HFFc6 (cell line): ENCODE measurements at regions not wholly inside any gene's neighbourhood (a gene's known extent, or its start where the extent isn't known, plus 50 kb on each side); places are given as distances from the start of the nearest gene placed in this dataset.
A peak's percentile ranks its signal among the peaks of the same experiment; 100 is the strongest.

Experiments
- DNase-seq: peaks from one replicate; pipeline ENCODE4 v3.0.0-alpha.2; 2018
- H3K27ac Mint-ChIP-seq: 2 replicates; pipeline ENCODE4 v1.8.0; 2020; ENCODE audit warnings: mild to moderate bottlenecking, mixed read lengths
- H3K27me3 Mint-ChIP-seq: 2 replicates; pipeline ENCODE4 v1.8.0; 2021; ENCODE audit warnings: mild to moderate bottlenecking, moderate library complexity, mixed read lengths; ENCODE audit not compliant: insufficient read depth
- H3K36me3 Mint-ChIP-seq: 2 replicates; pipeline ENCODE4 v1.8.0; 2021; ENCODE audit warnings: low read depth, mixed read lengths
- H3K4me1 Mint-ChIP-seq: 2 replicates; pipeline ENCODE4 v1.8.0; 2020; ENCODE audit warnings: low read depth, mixed read lengths
- H3K4me3 Mint-ChIP-seq: 2 replicates; pipeline ENCODE4 v1.8.0; 2020; ENCODE audit warnings: mild to moderate bottlenecking, moderate library complexity, mixed read lengths
- H3K9me3 Mint-ChIP-seq: 2 replicates; pipeline ENCODE4 v1.8.0; 2020; ENCODE audit warnings: mild to moderate bottlenecking, mixed read lengths
- TF ChIP-seq, protein P1 (sequence below): fragments of 200-600 bp; sonication (generic); IDR thresholded peaks from 2 replicates; pipeline ENCODE4 v1.5.0; 2021; ENCODE audit warnings: antibody characterized with exemption, mild to moderate bottlenecking

DNA sequence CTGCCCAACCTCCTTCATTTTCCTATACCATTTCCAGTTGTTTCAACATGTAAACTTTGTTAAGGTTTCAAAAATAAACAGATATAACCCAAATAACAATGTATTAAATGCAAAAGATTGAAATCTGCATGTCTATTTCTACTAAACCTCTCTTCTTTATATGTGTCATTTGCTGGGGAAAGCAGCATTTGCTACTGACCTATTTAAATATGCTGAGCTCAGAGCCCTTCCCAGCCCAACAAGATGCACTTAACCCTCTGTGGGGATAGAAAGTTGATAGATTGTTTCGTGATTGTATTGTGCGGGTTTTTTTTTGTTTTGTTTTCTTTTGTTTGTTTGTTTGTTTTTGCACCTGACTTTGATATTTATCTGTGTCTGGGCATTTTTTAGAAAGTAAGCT, 139.5 kb downstream of the UCHL1 start:
- no peak for DNase-seq
- TF ChIP-seq, protein P1, sequence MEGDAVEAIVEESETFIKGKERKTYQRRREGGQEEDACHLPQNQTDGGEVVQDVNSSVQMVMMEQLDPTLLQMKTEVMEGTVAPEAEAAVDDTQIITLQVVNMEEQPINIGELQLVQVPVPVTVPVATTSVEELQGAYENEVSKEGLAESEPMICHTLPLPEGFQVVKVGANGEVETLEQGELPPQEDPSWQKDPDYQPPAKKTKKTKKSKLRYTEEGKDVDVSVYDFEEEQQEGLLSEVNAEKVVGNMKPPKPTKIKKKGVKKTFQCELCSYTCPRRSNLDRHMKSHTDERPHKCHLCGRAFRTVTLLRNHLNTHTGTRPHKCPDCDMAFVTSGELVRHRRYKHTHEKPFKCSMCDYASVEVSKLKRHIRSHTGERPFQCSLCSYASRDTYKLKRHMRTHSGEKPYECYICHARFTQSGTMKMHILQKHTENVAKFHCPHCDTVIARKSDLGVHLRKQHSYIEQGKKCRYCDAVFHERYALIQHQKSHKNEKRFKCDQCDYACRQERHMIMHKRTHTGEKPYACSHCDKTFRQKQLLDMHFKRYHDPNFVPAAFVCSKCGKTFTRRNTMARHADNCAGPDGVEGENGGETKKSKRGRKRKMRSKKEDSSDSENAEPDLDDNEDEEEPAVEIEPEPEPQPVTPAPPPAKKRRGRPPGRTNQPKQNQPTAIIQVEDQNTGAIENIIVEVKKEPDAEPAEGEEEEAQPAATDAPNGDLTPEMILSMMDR = no peak
- Mint-ChIP-seq H3K4me1 (peaks cover 65% of the 10 kb centered on the region; the same call in 1 of the 2 replicates), H3K4me3 (peak overlapping the region; percentile 6; the same call in 1 of the 2 replicates), H3K27ac (no peak overlapping the region; the same call in 1 of the 2 replicates), H3K27me3 (peaks cover 1% of the 10 kb centered on the region; the same call in 1 of the 2 replicates), H3K9me3 (no peaks in the 10 kb centered on the region), H3K36me3 (no peaks in the 10 kb centered on the region)

DNA sequence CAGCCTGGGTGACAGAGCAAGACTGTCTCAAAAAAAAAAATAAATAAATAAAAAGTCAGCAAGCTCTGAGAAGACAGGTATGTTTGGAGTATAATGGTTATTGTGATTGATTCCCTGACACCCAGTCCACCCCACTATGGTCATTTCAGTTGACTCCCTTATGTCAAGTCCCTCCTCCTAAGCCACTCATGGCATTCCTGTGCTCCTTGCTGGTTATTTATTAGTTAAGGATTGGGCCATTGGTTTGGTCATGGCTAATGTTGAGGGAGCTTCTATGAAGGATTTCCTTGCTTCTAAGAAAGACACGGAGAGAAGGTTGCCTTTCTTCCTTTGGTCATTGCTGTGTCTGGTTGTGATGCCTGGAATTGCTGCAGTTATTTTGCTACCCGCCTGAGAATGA, 140.1 kb downstream of the UCHL1 start:
- peak overlapping the region; percentile 29; the same call in 1 of the 2 replicates for H3K4me3 Mint-ChIP-seq
- TF ChIP-seq, protein P1 = no peak
- H3K9me3 Mint-ChIP-seq = no peaks in the 10 kb centered on the region
- H3K27ac Mint-ChIP-seq = no peak overlapping the region; the same call in 1 of the 2 replicates
- peaks cover 1% of the 10 kb centered on the region; the same call in 1 of the 2 replicates for H3K27me3 Mint-ChIP-seq
- DNase-seq = no peak
- H3K4me1 Mint-ChIP-seq = peaks cover 59% of the 10 kb centered on the region; the same call in 1 of the 2 replicates
- H3K36me3 Mint-ChIP-seq = no peaks in the 10 kb centered on the region; the same call in 1 of the 2 replicates

GRCh38 chr4:41399231-41399630, 138.7 kb upstream of the LIMCH1 start:
- Mint-ChIP-seq H3K36me3 (no peaks in the 10 kb centered on the region; the same call in 1 of the 2 replicates), H3K4me1 (peaks cover 52% of the 10 kb centered on the region; the same call in 1 of the 2 replicates), H3K4me3 (peak overlapping the region; percentile 2; the same call in 1 of the 2 replicates), H3K27me3 (peaks cover 1% of the 10 kb centered on the region), H3K27ac (peak overlapping the region; percentile 16; the same call in 1 of the 2 replicates), H3K9me3 (no peaks in the 10 kb centered on the region)
- TF ChIP-seq, protein P1 = no peak
- DNase-seq = no peak

DNA sequence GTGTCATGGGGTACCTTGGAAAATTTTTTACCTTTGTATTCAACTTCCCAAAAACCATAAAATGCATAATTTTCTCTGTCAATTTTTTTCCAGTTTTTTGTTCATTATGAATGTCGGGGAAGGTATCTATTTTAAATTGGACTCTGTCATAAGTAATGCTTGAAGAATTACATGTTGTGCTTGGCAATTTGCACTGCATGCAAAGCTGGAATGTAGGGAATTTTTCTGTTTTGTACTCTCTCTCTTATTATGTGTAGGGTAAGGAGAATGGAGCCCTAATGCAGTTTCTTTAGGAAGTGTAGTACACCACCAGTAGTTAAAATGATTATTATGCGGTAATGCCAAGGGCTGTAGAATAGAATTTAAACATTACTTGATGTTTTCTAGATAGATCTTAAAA, 137.7 kb upstream of the LIMCH1 start:
- H3K4me3 Mint-ChIP-seq = peak overlapping the region; percentile 42; the same call in 1 of the 2 replicates
- peak overlapping the region; percentile 29; the same call in 1 of the 2 replicates for H3K27ac Mint-ChIP-seq
- H3K36me3 Mint-ChIP-seq = no peaks in the 10 kb centered on the region; the same call in 1 of the 2 replicates
- H3K4me1 Mint-ChIP-seq = peaks cover 50% of the 10 kb centered on the region; the same call in 1 of the 2 replicates
- no peak for DNase-seq
- no peaks in the 10 kb centered on the region for H3K9me3 Mint-ChIP-seq
- H3K27me3 Mint-ChIP-seq = no peaks in the 10 kb centered on the region; the same call in none of the 2 replicates
- TF ChIP-seq, protein P1 = no peak

GRCh38 chr4:41405464-41406112, 132.4 kb upstream of the LIMCH1 start:
- DNase-seq = no peak
- Mint-ChIP-seq H3K27me3 (peaks cover 2% of the 10 kb centered on the region), H3K36me3 (no peaks in the 10 kb centered on the region; the same call in 1 of the 2 replicates), H3K4me1 (peaks cover 62% of the 10 kb centered on the region; the same call in 1 of the 2 replicates), H3K4me3 (peak overlapping the region; percentile 8; the same call in 1 of the 2 replicates), H3K9me3 (no peaks in the 10 kb centered on the region), H3K27ac (peak overlapping the region; percentile 42; the same call in 1 of the 2 replicates)
- TF ChIP-seq, protein P1 = no peak; the same call in 1 of the 2 replicates
